ENCODE measurements at regions not wholly inside any gene's neighbourhood (a gene's known extent, or its start where the extent isn't known, plus 50 kb on each side); places are given as distances from the start of the nearest gene placed in this dataset.
"Not testable (repeated sequence)": the region's sequence is repeated elsewhere in the genome, so short reads cannot be mapped to it uniquely, and the experiment has no call there.

DNA sequence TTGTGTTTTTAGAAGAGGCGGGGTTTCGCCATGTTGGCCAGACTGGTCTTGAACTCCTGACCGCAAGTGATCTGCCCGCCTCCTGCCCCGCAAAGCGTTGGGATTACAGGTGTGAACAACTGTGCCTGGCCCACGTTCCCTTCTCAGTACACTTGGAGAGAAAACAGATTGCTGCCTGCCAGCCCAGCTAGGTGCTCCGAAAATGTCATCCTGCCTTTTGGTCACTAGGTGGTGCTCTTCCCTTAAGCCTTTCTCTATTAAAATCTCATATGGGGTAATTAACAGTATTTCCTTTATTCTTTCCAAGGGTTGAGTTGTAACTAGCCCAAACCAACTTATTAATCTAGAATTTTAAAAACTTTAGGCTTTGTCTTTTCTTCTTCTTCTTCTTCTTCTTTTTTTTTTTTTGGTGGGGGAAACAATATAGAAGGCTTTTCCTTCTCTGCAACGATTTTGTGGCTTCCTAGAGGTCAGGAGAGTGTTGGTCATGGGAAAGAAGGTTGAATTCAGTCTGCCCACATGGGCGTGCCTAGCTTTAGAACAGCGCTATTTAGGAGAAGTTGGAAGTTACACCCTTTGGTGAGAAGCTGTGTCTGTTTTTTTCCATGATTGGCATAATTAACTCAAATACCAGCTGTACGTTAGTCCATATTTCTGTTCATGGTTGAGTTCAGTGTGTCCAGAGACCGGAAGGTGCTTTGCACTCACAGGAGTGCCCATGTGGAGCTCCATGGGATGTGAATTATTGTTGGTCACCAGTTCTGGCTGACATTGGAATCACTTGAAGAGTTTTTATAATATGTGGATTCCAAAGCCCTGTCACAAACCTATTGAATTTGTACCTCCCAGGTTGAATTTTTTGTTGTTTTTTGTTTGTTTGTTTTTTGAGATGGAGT lies 110.1 kb downstream of the LAT start:
- not testable (repeated sequence) for DNase-seq

DNA sequence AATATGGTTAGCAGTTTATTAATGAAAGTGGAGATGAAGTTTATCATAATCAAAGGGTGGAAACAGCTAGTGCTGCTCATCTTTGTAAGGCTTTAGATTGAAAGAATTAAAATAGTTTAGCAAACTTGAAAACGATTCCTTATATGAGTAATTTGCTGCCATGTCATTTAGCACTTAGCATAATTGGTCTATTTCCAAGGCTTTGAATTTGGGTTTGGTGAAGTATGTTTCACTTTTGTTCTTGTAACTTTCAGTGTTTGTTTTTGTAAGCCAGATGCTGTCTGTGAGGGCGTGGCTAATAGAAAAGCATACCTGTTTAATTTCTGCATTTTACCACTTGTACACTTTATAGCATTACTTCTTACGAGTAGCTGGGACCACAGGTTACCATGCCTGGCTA lies 109.5 kb downstream of the LAT start:
- DNase-seq = not testable (repeated sequence)

DNA sequence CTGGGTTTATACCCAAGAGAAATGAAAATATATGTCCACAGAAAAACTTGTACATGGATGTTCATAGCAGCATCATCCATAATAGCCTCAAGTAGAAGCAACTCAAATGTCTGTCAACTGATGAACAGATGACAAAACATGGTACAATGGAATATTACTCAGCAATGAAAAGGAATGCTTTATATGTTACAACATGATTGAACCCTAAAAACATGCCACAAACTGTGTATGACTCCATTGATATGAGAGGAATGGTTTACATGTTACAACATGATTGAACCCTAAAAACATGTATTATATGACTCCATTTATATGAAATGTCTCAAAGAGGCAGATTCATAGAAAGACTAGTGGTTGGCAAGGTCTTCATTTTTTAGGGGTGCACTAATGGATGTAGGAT lies 104.8 kb downstream of the LAT start:
- DNase-seq = not testable (repeated sequence)

DNA sequence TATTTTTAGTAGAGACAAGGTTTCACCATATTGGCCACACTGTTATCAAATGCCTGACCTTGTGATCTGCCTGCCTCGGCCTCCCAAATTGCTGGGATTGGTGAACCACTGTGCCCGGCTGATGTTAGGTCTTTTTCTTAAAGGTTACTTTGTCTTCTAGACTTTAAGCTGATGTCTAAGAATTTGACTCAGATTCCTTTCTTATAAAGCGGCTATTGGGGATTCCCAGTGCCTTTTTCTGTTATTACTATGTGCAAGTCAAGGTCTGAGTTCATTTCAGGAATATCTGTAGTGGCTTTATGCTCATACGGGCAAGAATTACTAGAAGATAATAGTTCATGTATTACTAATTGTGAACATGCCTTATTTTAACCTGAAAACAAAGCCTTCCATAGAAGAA lies 102.8 kb downstream of the LAT start:
- DNase-seq = not testable (repeated sequence)

DNA sequence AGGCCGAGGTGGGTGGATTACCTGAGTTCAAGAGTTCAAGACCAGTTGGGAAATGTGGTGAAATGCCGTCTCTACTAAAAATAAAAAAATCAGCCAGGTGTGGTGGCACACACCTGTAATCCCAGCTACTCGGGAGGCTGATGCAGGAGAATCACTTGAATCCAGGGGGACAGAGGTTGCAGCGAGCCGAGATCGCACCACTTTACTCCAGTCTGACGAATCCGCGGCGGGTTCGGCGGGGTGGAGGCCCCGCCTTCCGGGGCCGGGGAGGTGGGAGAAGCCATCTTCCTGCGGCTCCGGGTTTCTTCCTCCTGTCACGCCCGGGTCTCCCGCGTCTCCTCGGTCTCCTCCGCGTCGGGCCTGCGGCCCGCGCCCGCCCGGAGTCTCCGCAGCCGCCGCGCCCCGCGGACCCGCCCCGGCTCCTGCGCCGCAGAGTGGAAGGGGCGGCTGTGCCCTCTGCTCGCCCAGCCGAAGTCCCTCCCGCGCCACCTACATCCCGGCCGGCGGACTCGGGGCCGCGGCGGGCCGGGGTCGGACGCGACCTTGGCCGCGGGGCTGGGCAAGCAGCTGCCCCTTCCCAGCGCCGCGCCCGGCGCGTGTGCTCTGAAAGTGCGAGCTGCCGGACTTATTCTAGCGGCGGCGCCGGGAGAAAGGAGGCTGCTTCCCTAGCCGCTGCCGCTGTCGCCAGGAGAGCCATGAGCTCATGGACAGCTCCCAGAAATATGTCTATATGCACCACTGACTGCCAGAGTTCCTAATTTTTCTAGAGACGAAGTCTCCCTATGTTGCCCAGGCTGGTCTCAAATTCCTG lies 97.2 kb downstream of the LAT start:
- DNase-seq = not testable (repeated sequence)

DNA sequence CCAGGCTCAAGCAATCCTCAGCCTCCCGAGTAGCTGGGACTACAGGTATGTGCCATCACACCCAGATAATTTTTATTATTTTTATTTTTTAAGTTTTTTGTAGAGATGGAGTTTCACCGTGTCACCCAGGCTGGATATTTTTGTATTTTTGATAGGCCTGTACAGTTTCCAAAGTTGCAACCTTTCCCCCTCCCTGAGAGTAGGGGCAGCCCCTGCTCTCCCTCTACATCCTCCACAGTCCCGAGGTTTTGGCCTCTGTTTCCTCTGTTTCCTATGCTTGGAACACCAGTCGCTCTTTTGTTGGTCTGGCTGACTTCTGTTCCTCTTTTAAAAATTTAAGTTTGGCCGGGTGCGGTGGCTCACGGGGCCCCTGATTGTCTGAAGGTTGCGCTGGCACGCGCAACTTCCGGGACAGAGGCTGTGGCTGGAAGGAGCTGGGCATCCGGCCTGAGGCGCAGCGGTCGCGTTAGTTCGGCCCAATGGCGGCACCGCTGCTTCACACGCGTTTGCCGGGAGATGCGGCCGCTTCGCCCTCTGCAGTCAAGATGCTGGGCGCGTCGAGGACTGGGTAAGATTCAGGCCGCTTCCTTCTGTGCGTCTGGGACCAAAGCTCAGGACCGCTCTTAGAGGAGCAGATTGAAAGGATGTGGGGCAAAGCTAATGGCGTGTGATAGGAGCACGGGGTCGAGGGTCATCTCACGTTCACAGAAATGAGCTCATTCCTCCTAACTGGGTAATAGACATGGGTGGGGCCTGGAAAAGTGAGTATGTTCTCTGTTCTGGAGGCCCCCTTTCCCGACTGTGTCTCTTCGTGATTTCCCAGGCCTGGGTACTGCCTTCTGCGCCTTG lies 89.9 kb downstream of the LAT start:
- not testable (repeated sequence) for DNase-seq

DNA sequence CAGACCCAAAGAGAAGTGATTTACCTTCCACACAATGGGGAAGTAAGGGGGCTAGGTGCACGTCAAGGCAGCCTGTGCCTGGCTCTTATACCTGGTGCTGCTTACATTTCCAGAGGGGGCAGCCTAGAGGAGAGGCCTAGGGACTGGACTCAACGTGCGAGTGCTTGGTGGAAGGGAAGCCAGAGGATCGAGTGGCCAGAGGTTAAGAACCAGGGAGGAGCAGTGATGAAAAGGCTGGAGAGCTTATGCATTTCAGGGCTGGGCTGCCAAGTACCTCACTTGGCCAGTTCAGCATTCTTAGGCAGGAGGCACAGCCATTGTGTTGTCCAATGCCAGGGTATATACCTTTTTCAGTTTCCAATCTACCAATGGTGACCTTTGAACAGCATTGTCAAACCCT lies 77.4 kb downstream of the LAT start:
- not testable (repeated sequence) for DNase-seq

DNA sequence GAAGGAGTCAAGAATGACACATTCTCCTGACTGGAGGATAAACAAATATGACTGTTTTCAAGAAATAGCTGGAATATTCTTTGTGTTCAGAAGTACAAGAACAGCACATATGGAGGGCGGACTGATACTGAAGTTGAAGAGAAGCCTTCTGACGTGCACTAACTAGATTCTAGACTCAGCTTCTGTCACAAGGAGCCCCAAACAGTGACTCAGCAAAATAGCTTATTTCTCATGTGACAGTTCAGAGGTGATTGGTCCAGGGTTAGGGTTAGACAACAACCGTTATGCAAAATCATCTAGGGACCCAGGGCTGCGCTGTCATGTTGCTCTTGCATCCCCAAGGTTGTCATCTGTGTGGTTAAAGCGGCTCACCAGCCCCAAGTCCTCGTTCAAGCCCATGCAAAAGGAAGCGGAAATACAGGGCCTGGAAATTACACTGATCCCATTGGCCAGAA lies 76.6 kb downstream of the LAT start:
- not testable (repeated sequence) for DNase-seq

DNA sequence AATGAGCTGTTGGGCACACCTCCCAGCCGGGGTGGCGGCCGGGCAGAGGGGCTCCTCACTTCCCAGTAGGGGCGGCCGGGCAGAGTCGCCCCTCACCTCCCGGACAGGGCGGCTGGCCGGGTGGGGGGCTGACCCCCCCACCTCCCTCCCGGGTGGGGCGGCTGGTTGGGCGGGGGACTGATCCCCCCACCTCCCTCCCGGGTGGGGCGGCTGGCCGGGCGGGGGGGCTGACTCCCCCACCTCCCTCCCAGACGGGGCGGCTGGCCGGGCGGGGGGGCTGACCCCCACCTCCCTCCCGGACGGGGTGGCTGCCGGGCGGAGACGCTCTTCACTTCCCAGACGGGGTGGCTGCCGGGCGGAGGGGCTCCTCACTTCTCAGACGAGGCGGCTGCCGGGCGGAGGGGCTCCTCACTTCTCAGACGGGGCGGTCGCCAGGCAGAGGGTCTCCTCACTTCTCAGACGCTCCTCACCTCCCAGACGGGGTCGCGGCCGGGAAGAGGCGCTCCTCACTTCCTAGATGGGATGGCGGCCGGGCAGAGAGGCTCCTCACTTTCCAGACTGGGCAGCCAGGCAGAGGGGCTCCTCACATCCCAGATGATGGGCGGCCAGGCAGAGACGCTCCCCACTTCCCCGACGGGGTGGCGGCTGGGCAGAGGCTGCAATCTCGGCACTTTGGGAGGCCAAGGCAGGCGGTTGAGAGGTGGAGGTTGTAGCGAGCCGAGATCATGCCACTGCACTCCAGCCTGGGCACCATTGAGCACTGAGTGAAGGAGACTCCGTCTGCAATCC lies 75.4 kb downstream of the LAT start:
- DNase-seq = not testable (repeated sequence)

DNA sequence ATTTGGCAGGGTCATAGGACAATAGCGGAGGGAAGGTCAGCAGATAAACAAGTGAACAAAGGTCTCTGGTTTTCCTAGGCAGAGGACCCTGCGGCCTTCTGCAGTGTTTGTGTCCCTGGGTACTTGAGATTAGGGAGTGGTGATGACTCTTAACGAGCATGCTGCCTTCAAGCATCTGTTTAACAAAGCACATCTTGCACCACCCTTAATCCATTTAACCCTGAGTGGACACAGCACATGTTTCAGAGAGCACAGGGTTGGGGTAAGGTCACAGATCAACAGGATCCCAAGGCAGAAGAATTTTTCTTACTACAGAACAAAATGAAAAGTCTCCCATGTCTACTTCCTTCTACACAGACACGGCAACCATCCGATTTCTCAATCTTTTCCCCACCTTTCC lies 74.7 kb downstream of the LAT start:
- not testable (repeated sequence) for DNase-seq

Data from NCI-H1436 (cell line).